Thymus (tissue), 11 donors: ENCODE measurements at regions not wholly inside any gene's neighbourhood (a gene's known extent, or its start where the extent isn't known, plus 50 kb on each side); places are given as distances from the start of the nearest gene placed in this dataset.
"Not testable (repeated sequence)": the region's sequence is repeated elsewhere in the genome, so short reads cannot be mapped to it uniquely, and the experiment has no call there.

Experiments
- DNase-seq, 9 donors: peaks; one replicate each; pipeline ENCODE4 v3.0.0-alpha.2; 2013; ENCODE audit warnings: low spot score in 9 of 9, low read depth in 6 of 9, missing footprints in 1 of 9
- H3K27ac ChIP-seq, 2 donors: one replicate each; pipeline ENCODE4 v1.5.1; 2013; ENCODE audit warnings: control low read depth in 1 of 2, low read depth in 1 of 2, low read length in 1 of 2, mild to moderate bottlenecking in 1 of 2, moderate library complexity in 1 of 2
- H3K27me3 ChIP-seq, 2 donors: one replicate each; pipeline ENCODE4 v1.5.1; 2013; ENCODE audit warnings: low read length in 1 of 2; ENCODE audit not compliant: control insufficient read depth in 2 of 2, insufficient read depth in 1 of 2
- H3K36me3 ChIP-seq, 2 donors: one replicate each; pipeline ENCODE4 v1.5.1; 2013; ENCODE audit warnings: low read length in 1 of 2, mild to moderate bottlenecking in 1 of 2, moderate library complexity in 1 of 2; ENCODE audit not compliant: control insufficient read depth in 2 of 2, insufficient read depth in 2 of 2
- H3K4me1 ChIP-seq, 2 donors: one replicate each; pipeline ENCODE4 v1.5.1; 2013; ENCODE audit warnings: low read length in 2 of 2; ENCODE audit not compliant: control insufficient read depth in 2 of 2, insufficient read depth in 2 of 2
- H3K4me3 ChIP-seq, 2 donors: one replicate each; pipeline ENCODE4 v1.5.1; 2013; ENCODE audit warnings: low read length in 2 of 2, control low read depth in 1 of 2, mild to moderate bottlenecking in 1 of 2
- H3K9me3 ChIP-seq, 2 donors: one replicate each; pipeline ENCODE4 v1.5.1; 2013; ENCODE audit warnings: low read length in 1 of 2, mild to moderate bottlenecking in 1 of 2; ENCODE audit not compliant: control insufficient read depth in 2 of 2, insufficient read depth in 1 of 2
- whole genome bisulfite sequencing: extraction: QIAGEN DNeasy Blood & Tissue Kit; methylation state at CpG from one replicate; pipeline ENCODE4 v1.1.7; 2013; 5-methylcytosine and 5-hydroxymethylcytosine counted together
- donor health status: healthy.

DNA sequence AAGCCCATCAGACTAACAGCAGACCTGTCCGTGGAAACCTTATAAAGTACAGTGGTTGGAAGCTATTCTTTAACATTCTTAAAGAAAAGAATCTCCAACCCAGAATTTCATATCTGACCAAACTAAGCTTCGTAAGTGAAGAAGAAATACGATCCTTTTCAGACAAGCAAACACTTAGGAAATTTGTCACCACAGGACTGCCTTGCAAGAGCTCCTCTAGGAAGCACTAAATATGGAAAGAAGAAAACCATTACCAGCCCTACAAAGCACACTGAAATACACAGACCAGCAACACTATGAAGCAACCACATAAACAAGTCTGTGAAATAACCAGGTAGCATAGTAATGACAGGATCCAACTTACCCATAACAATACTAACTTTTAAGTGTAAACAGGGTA is 177.7 kb upstream of the PRSS1 start:
- Histone ChIP-seq H3K27me3 (no peaks in the 10 kb centered on the region), H3K36me3 (no peaks in the 10 kb centered on the region), H3K27ac (no peak overlapping the region), H3K9me3 (no peaks in the 10 kb centered on the region), H3K4me1 (peaks cover 0 to 11% of the 10 kb centered on the region in 2 donors), H3K4me3 (no peak overlapping the region)
- DNase-seq = no peak
- WGBS = 96% methylated on average over 3 of the region's 3 CpGs

DNA sequence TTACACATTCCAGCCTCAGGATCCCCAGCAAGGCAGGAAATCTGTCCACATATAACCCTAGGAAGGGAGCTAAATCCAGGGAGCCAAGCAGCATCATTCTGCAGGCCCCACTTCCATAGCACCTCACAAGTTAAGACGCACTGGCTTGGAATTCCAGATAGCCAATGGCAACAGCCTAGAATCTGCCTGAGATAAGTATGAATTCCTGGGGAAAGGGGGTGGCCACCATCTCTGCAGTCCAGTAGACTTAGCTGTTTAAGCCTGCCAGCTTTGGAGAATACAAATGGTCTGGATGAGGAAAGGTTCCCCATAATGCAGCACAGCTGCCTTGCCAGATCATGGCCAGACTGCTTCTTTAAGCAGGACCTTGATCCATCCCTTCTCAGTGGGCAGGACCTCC is 179.4 kb upstream of the PRSS1 start:
- Histone ChIP-seq H3K9me3 (no peaks in the 10 kb centered on the region), H3K4me1 (peaks cover 0 to 15% of the 10 kb centered on the region in 2 donors), H3K36me3 (no peaks in the 10 kb centered on the region), H3K27me3 (no peaks in the 10 kb centered on the region), H3K27ac (no peak overlapping the region), H3K4me3 (no peak overlapping the region)
- no peak for DNase-seq
- 100% methylated on average over 1 of the region's 1 CpG for WGBS

DNA sequence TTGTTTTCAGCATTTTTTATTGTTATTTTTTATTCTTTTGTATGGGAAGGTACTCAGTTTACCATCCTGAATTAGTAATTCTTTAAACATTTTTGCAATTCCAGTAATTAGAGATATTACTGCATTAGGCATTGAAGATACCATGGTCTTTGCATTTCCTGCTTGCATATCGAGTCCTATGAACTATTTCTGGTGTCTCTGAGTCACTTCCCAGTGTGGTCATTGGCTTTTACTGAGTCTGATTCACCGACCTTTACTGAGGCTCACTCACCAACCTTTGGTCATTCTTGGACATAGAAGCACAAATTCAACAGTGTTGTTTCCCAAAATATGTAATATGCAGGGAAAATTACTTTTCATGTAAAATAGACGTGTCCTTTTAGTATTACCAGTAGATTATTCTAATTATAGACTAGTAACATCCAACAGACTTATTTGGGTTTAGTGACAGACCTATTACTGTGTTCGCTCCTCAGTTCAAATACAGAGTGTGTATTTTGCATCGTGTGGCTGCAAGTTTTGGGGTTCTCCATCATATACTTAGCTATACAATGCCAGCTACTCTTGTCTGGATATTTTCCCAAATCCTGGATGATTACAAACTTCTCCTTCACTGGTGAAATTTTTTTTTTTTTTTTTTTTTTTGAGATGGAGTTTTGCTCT is 180.7 kb upstream of the PRSS1 start:
- no peaks in the 10 kb centered on the region for H3K36me3 ChIP-seq
- peaks cover 0 to 17% of the 10 kb centered on the region in 2 donors for H3K4me1 ChIP-seq
- WGBS = 71% methylated on average over 5 of the region's 5 CpGs
- H3K9me3 ChIP-seq = no peaks in the 10 kb centered on the region
- H3K27me3 ChIP-seq = no peaks in the 10 kb centered on the region
- DNase-seq = no peak
- H3K27ac ChIP-seq = no peak overlapping the region
- H3K4me3 ChIP-seq = no peak overlapping the region

- no peaks in the 10 kb centered on the region for H3K36me3 ChIP-seq
- no peak for DNase-seq
- WGBS = 91% methylated on average over 22 of the region's 22 CpGs
- no peaks in the 10 kb centered on the region for H3K27me3 ChIP-seq
- H3K4me1 ChIP-seq = peaks cover 0 to 22% of the 10 kb centered on the region in 2 donors
- H3K4me3 ChIP-seq = no peak overlapping the region
- no peak overlapping the region for H3K27ac ChIP-seq
- H3K9me3 ChIP-seq = no peaks in the 10 kb centered on the region
Observed at GRCh38 chr7:142567201-142568075, 181.8 kb upstream of the PRSS1 start.

- no peak overlapping the region for H3K4me3 ChIP-seq
- no peak overlapping the region for H3K27ac ChIP-seq
- H3K27me3 ChIP-seq = no peaks in the 10 kb centered on the region
- H3K36me3 ChIP-seq = no peaks in the 10 kb centered on the region
- DNase-seq = no peak
- WGBS = 87% methylated on average over 5 of the region's 5 CpGs
- peaks cover 0 to 23% of the 10 kb centered on the region in 2 donors for H3K4me1 ChIP-seq
- H3K9me3 ChIP-seq = no peaks in the 10 kb centered on the region
Observed at GRCh38 chr7:142566271-142566670, 183.0 kb upstream of the PRSS1 start.

GRCh38 chr7:142564125-142564524 is 185.1 kb upstream of the PRSS1 start:
- not testable (repeated sequence) for H3K36me3 ChIP-seq, DNase-seq, H3K9me3 ChIP-seq, H3K4me3 ChIP-seq, H3K27me3 ChIP-seq
- H3K27ac ChIP-seq = peak overlapping the region in 1 of 2 donors; percentile 47
- 15% methylated on average over 1 of the region's 3 CpGs for WGBS
- peaks cover 0 to 18% of the 10 kb centered on the region in 2 donors for H3K4me1 ChIP-seq

GRCh38 chr7:142563470-142563869 is 185.8 kb upstream of the PRSS1 start:
- no peak overlapping the region for H3K4me3 ChIP-seq
- H3K27ac ChIP-seq = peak overlapping the region in 1 of 2 donors; percentile 47
- no peaks in the 10 kb centered on the region for H3K36me3 ChIP-seq
- H3K27me3 ChIP-seq = no peaks in the 10 kb centered on the region
- H3K9me3 ChIP-seq = no peaks in the 10 kb centered on the region
- H3K4me1 ChIP-seq = peaks cover 0 to 19% of the 10 kb centered on the region in 2 donors
- WGBS = 78% methylated on average over 1 of the region's 1 CpG
- DNase-seq = no peak

DNA sequence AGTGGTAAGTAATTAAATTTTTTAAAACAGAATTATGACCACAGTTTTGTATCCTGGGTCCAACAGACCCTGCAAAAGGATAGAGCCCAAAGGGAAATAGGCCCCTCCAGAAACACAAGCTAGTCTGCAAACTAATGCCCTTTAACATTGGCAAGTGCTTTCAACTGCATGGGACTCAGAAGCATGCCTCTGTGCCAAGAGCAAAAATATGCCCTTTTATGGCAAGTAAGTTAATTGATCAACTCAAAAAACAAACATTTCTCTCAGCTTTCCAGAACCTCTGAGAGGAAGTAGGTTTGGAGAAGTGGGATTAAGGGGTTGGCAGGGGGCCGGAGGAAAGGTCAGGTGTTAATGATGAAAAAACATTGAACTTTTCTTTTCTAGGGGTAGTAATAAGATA is 186.6 kb upstream of the PRSS1 start:
- peaks cover 0 to 26% of the 10 kb centered on the region in 2 donors for H3K4me1 ChIP-seq
- DNase-seq = no peak
- no peaks in the 10 kb centered on the region for H3K27me3 ChIP-seq
- no peaks in the 10 kb centered on the region for H3K36me3 ChIP-seq
- 73% methylated on average over 1 of the region's 1 CpG for WGBS
- no peaks in the 10 kb centered on the region for H3K9me3 ChIP-seq
- no peak overlapping the region for H3K4me3 ChIP-seq
- H3K27ac ChIP-seq = peak overlapping the region in 1 of 2 donors; percentile 14

GRCh38 chr7:142561396-142561795 is 187.9 kb upstream of the PRSS1 start:
- not testable (repeated sequence) for H3K4me3 ChIP-seq, H3K36me3 ChIP-seq, DNase-seq, H3K9me3 ChIP-seq, H3K27me3 ChIP-seq
- WGBS = 92% methylated on average over 3 of the region's 3 CpGs
- Histone ChIP-seq H3K27ac (peak overlapping the region in 1 of 2 donors; percentile 57), H3K4me1 (peaks cover 0 to 29% of the 10 kb centered on the region in 2 donors)
